GM23338 (cell line): ENCODE measurements at regions not wholly inside any gene's neighbourhood (a gene's known extent, or its start where the extent isn't known, plus 50 kb on each side); places are given as distances from the start of the nearest gene placed in this dataset.

Experiments used
- CREB1 ChIP-seq: fragments of 250-450 bp; sonication (Bioruptor Pico); IDR thresholded peaks from 2 replicates; pipeline ENCODE4 v1.5.0; 2020; ENCODE audit warnings: low read depth, mild to moderate bottlenecking, moderate library complexity
- CTCF ChIP-seq, 2 experiments: fragments of 200-600 bp in 1 of 2; sonication (generic) in 1 of 2; conservative IDR thresholded peaks; 2 replicates each; pipeline versions ENCODE4 v1.5.1 to v1.6.1; 2016 to 2017; ENCODE audit warnings: antibody characterized with exemption in 2 of 2, low read depth in 2 of 2, mild to moderate bottlenecking in 2 of 2, moderate library complexity in 1 of 2
- EZH2 ChIP-seq: fragments of 200-600 bp; sonication (generic); IDR thresholded peaks from one replicate; pipeline ENCODE4 v1.8.0; 2017; ENCODE audit warnings: antibody characterized with exemption, mild to moderate bottlenecking, low read depth; ENCODE audit not compliant: unreplicated experiment
- REST ChIP-seq: IDR thresholded peaks from one replicate; pipeline ENCODE4 v1.6.1; 2018; ENCODE audit warnings: antibody characterized with exemption; ENCODE audit not compliant: unreplicated experiment
- ZNF331 ChIP-seq: fragments of 250-450 bp; sonication (Bioruptor Pico); IDR thresholded peaks from 2 replicates; pipeline ENCODE4 v1.5.0; 2020; ENCODE audit warnings: low read depth, mild to moderate bottlenecking, moderate library complexity

GRCh38 chr1:203565981-203566380 lies 60.7 kb upstream of the ATP2B4 start:
- no peak for TF ChIP-seq CTCF (conservative IDR thresholded peaks at IDR 0.05; ENCODE audit: low read depth in 2 of 2)
- TF ChIP-seq REST: no peak
- no peak for TF ChIP-seq ZNF331
- TF ChIP-seq EZH2: no peak
- TF ChIP-seq CREB1 (CRISPR knock-in tag): no peak
